Dedifferentiated amniotic fluid mesenchymal stem cell (primary cell): ENCODE measurements at regions not wholly inside any gene's neighbourhood (a gene's known extent, or its start where the extent isn't known, plus 50 kb on each side); places are given as distances from the start of the nearest gene placed in this dataset.
A peak's percentile ranks its signal among the peaks of the same experiment; 100 is the strongest.

ENCODE experiments used
- DNase-seq: peaks from one replicate; pipeline ENCODE4 v3.0.0-alpha.2; 2016; ENCODE audit errors: extremely low spot score

- DNase-seq = peak; percentile 38
Observed at GRCh38 chr6:140071601-140072062, 697.2 kb upstream of the CITED2 start.

DNA sequence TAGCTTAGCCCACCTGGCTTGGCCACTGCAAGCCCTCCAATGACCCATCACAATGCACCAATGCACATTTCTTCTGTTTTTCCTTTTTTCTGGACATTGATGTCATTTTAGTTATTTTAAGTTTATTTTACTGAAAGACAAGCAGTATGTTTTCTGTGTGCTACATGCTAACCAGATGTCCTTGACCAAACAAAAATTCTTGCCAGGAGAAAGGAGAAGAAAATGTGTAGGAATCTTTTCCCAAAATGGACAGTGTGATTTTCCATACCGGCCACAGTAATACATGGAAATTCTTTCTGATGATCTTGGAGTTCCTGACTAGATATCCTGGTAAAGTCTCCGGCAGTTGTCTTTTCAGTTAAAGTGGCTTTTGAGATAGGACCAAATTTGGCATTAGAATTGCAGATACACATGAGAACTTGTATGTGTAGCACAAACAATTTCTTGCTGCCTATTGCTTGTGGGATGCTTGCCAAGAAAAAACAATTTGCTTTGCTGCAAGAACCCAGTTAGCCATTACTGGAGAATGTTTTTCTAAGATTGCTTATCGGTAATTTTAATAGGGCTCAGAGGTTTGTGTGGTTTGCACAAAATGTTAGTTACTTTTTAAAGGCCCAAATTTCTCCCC lies 696.5 kb upstream of the CITED2 start:
- peak; percentile 87 for DNase-seq

DNA sequence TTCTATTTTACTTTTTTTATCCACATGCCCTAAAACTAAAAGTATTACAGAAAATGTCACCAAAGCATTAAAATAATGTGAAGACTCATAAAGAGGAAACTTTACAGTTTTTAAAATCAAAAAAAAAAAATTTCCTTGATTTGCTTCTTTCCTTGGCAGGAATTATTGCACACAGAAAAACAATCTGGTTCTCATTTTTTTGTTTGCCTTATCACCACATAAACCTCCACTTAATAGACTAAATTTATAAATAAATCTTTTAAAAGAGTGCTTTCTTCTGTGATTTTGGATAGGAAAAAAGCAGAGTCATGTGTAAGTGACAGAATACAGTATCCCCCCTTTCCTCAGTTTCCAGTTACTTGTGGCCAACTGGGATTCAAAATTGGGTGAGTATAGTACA lies 695.1 kb upstream of the CITED2 start:
- DNase-seq = no peak

DNA sequence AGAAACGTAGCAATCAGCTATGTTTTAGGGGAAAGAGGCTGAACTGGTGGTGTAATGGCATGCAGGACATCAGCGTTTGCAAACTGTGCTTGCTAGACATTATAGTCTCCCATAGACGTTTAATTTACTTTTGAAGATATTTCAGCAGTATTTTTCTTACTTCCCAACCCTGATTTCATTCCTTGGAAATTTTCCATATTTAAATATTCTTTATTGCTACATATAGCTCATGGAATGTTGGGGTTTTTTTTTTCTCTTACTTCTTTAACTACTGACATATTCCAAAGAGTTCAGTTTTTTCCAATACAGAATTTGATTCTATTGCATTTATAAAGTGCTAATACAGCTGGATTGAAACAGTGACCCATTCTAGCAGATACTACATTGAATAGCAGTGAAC lies 694.4 kb upstream of the CITED2 start:
- no peak for DNase-seq

DNA sequence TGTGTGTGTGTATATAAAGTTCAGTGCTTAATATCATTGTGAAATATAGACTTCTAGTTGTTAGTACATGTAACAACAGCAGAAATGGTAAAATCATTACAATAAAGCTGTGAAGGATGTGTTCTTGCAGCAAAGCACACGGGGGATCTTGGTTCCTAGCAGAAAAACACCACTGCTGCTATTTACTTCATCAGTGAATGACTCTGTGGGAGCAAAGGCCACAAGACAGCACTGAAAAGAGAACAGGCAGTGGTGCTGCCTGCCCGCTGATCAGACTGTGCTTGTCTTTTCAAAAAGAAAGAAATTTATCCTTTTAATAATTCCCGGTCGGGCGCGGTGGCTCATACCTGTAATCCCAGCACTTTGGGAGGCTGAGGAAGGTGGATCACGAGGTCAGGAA lies 689.9 kb upstream of the CITED2 start:
- DNase-seq = no peak

DNA sequence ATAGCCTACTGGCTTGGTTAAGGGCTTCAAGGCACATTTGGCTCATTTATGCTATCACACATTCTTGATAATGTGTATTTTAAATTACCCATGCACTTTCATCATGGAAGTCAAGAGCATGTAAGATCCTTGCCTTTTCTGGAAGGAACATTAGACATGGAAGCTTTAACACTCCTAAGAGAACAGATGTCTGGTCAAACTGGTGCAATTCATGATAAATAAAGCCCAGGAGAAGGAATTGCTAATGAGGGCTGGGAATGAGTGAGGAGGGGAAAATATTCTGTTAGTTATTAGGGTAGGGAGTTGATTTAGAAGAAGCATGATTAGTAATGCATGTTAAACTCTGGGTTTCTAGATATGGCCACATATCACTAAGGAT lies 688.6 kb upstream of the CITED2 start:
- no peak for DNase-seq

- peak; percentile 97 for DNase-seq
Observed at GRCh38 chr6:140062043-140063020, 687.9 kb upstream of the CITED2 start.

GRCh38 chr6:140061110-140062042 lies 686.9 kb upstream of the CITED2 start:
- peak; percentile 36 for DNase-seq

DNA sequence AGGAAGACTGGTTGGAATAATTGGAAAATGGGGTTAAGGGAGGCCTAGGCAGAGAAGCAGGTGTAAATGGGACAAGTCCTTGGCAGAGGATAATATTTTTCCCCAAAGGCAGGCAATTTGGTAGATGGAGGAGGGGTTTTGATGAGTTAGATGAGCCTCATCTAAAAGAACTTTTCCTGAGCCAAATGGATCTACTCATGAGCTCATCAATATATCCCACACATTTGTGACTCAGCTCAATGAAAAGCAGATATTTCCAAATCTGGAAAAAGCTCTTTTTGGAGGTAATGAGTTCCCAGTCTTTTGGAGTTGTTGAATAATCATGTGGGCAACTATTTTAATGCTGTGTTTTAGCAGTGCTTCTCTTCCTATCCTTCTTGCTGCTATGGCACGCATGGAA lies 685.5 kb upstream of the CITED2 start:
- DNase-seq = no peak

GRCh38 chr6:140058863-140059262 lies 684.4 kb upstream of the CITED2 start:
- DNase-seq = no peak

- no peak for DNase-seq
Observed at GRCh38 chr6:140052736-140053729, 678.6 kb upstream of the CITED2 start.

DNA sequence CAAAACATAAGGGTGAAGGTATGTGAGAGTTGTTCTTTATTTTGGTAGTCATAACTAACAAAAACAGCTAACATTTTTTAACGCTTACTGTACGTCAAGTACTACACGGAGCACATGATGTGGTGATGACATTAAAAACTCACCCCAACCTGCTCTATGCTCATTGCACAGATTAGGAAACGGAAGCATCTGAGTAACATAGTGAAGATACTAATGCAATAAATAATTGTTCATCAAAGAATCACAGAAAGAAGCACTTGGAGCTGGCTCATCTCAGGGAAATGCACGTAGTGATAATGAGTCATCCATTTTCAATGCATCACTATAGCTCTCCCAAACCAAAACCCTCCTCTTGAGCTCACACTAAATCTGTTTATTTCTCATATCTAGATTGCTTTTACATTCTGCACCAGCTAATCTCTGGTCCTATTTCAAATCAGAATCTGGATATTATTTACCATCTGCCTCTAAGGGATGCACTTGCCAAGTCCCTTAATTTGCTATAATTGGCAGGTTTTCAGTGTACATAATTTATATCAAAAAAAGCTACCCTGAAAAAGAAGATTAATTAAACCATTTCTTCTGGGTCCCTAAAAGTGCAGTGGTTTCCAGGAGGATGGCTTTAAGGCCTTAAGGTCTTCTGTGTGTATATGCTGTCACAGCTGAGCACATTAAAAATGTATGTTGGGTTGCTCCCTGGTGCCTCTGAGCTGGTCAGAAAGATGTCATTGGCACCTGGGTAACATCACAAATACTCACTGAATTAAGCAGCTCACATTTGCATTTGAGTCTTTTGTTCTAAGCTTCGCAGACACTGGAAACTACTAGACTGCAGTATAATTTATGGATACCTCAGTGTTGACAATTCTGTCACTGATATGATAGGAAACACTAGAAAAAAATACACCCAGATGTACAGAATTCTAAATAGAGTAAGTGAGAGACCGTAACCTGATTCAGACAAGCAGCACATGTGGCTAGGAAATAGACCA lies 677.4 kb upstream of the CITED2 start:
- DNase-seq = peak; percentile 75

DNA sequence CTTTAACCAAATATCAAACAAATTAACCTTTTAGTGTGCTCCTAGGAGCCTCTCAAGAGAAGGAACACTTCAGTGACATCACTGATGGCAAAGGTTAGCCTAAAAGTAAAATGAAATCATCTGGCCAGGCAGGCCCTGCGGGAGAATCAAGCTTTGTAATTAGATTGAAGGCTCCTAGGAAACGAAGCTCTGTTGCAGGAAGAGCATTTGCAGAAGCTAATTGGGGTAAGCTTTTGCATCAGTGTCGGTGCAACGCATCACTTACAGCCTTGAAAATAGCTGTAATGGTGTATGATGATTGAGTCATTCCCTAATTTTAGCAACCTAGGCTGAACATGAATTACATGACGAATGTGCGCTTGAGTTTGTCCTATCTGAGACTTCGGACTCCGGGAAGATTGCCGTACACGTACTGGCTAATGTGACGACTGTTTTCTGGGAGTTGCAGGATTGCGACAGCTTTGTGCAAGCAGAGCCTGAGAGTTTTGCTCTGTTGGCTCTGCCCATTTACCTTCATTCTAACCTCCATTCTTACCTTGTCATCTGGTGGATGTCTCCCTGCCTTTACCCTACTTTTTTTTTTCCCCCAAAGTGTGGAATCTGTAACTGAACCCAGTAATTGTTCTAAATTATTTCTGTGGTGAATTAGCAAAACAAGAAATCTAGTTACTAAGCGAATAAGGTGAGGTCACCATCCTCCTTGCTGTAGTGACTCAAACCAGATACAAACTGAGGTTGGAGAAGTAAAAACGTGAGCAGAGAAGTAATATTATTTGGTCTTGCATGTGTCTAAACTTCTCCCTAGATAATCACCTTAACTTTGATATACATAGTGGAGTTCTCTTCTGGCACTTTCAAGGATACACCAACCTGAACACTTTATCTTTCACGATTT lies 675.9 kb upstream of the CITED2 start:
- peak; percentile 67 for DNase-seq

DNA sequence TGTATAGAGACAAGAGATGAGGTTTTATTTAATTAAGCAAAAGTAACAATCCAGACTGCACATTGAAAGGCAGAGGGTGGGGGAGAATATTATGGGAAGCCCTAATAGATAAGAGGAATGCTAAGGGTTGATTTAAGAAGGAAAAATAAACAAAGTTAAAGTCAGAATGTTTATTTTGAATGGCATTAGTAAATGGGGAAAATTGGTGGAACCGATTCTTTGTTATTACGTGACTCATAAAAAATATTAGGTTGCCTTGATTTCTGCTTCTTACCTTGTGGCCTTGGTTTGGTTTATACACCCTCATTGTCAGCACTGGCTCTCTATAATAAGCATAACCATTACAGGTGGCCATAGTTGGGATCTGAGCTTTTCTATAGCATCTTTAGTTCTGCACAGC lies 674.8 kb upstream of the CITED2 start:
- DNase-seq = no peak

DNA sequence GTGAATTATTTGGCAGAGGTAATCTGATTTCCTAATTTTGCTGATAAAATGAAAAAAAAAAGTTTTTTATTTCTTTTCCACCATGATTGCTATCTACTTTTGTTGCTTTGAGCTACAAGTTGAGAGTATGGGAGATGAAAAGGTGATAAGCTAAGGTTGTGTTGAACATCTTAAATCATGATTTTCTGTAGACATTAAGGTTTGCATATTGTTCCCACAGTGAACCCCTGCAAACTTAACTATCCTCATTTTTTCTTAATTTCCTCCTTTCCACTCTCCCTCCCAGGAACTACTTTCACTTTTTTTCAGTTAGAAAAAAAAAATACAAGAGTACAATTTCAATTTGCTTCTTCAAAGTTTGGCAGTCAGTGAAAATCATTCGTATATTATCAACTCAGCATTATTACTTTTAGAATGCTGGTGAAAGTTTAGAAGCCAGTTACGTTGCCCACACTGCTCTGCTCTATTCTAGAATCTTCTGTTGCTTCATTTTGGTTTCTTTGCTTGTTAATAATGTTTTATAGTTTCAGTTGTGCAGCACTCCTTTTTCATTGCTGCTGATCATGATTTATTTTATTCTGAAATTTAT lies 673.8 kb upstream of the CITED2 start:
- DNase-seq = no peak

GRCh38 chr6:140047321-140047720 lies 672.9 kb upstream of the CITED2 start:
- DNase-seq = no peak

DNA sequence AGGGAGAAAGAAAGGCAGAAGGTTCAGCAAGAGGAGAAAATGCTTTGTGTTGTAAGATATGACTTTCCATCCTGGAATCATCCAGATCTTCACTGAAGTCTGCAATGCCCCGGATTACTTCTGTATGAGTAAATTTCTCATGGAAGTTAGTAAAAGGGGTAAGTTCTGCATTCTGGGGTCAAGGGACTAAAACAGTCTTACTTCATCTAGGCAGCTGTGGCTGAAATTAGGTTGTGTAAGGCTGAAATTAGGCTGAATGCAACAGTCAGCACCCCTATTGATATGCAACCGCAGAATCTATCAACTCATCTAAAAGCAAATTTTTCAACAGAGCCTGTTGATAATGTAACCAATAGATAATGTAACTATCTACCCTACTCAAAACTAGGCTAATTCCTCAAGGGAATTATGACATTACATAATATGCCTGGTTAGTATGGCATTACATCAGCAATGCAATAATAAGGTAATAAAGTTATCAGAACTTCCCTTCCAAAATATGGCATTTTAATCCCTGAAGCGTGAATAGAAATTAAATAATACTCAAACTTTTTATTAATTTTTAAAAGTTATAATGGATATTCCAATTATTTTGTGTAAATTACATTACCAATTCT lies 671.7 kb upstream of the CITED2 start:
- DNase-seq = no peak

DNA sequence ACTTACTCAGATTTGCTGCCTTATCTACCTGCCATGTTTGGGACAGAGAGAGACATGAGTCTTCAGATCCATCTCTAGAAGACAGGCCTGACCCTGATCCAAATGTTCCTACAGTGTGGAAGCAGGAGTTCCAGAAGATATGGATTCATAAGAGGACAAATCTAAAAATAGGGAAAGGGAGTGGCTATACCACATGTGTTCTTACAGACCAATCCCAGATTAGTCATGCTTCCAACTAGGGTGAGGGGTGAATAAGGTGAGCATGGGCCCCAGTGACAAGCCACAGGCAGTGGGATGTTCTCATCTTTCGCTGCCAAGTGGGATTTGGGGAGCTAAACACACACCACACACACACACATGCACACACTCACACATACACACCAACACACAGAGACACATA lies 670.7 kb upstream of the CITED2 start:
- no peak for DNase-seq
